HCT116 (cell line): ENCODE measurements at regions not wholly inside any gene's neighbourhood (a gene's known extent, or its start where the extent isn't known, plus 50 kb on each side); places are given as distances from the start of the nearest gene placed in this dataset.

Source experiments
- ATAC-seq: fragments of 200-7000 bp; cut with Tn5 transposase; 2 replicates; pipeline ENCODE4 v1.9.1; 2020; ENCODE audit warnings: mild to moderate bottlenecking, moderate library complexity
- BruUV-seq: library from RNA; stranded (reverse); fragments of 400-500 nt; replicated peaks from 2 replicates; lab custom pipeline; 2021; lab: Mats Ljungman, UMichigan
- CTCF ChIA-PET: fragments of 300-600 bp; sonication (Branson Sonifier 250); formaldehyde crosslinking; loops from one replicate; lab custom pipeline; 2021; ENCODE audit warnings: antibody characterized with exemption; lab: Charles Lee
- POLR2A ChIA-PET: fragments of 300-600, 350-600 bp; sonication (Branson Sonifier 250); formaldehyde crosslinking; loops from one replicate; lab custom pipeline; 2021; ENCODE audit warnings: antibody characterized with exemption; lab: Charles Lee
- RAD21 ChIA-PET, 2 experiments: fragments of 300-600 bp; sonication (Branson Sonifier 250); formaldehyde crosslinking; loops; one replicate each; lab custom pipeline; 2023; ENCODE audit warnings: low total read pairs in 2 of 2; ENCODE audit not compliant: uncharacterized antibody in 2 of 2, unreplicated experiment in 2 of 2, low non-redundant PET in 1 of 2; lab: Charles Lee
- DNase-seq: peaks from one replicate; pipeline ENCODE4 v3.0.0-alpha.2; 2010; ENCODE audit warnings: low read depth, low spot score
- H2AFZ ChIP-seq: fragments of 200-600 bp; shearing (Covaris generic), sonication (generic); 2 replicates; pipeline ENCODE4 v1.6.1; 2017; ENCODE audit warnings: low read depth, mixed run types, mixed read lengths, antibody characterized with exemption, low read length; ENCODE audit not compliant: poor library complexity, severe bottlenecking
- H3K27ac ChIP-seq: 2 replicates; pipeline ENCODE4 v1.5.1; 2012; ENCODE audit warnings: low read depth, low read length
- H3K27me3 ChIP-seq: fragments of 200-600 bp; sonication (generic); 2 replicates; pipeline ENCODE4 v1.6.1; 2016; ENCODE audit warnings: mixed run types, low read length, mixed read lengths; ENCODE audit not compliant: insufficient read depth
- H3K36me3 ChIP-seq, 2 experiments: fragments of 200-500 bp in 1 of 2; fragments of 200-600 bp in 1 of 2; sonication (Bioruptor generic) in 1 of 2; sonication (generic) in 1 of 2; 2 replicates each; pipeline versions ENCODE4 v1.5.1 to v1.6.1; 2014 to 2016; ENCODE audit warnings: low read length in 2 of 2, inconsistent platforms in 1 of 2, mixed read lengths in 1 of 2, mixed run types in 1 of 2; ENCODE audit not compliant: insufficient read depth in 2 of 2, control insufficient read depth in 1 of 2
- H3K4me1 ChIP-seq, 2 experiments: fragments of 200-600 bp in 1 of 2; sonication (generic) in 1 of 2; 2 replicates each; pipeline versions ENCODE4 v1.5.1 to v1.6.1; 2012 to 2017; ENCODE audit warnings: low read length in 2 of 2, inconsistent platforms in 1 of 2, mild to moderate bottlenecking in 1 of 2, mixed read lengths in 1 of 2, mixed run types in 1 of 2, moderate library complexity in 1 of 2; ENCODE audit not compliant: insufficient read depth in 2 of 2, control insufficient read depth in 1 of 2
- H3K4me2 ChIP-seq: fragments of 200-600 bp; sonication (generic); 2 replicates; pipeline ENCODE4 v1.6.1; 2017; ENCODE audit warnings: mixed run types, low read length, mixed read lengths
- H3K4me3 ChIP-seq, 2 experiments: fragments of 200-600 bp in 1 of 2; sonication (generic) in 1 of 2; replicated peaks in 1 of 2; 2 replicates each; pipeline ENCODE4 v1.5.1; 2011 to 2016; ENCODE audit warnings: low read length in 2 of 2, control low read depth in 1 of 2, low read depth in 1 of 2, mild to moderate bottlenecking in 1 of 2, mixed read lengths in 1 of 2, mixed run types in 1 of 2
- H3K79me2 ChIP-seq: fragments of 200-600 bp; sonication (generic); 2 replicates; pipeline ENCODE4 v1.6.1; 2017; ENCODE audit warnings: mild to moderate bottlenecking, mixed run types, low read length, moderate library complexity, mixed read lengths; ENCODE audit not compliant: insufficient read depth
- H3K9ac ChIP-seq: fragments of 200-600 bp; sonication (generic); 2 replicates; pipeline ENCODE4 v1.6.1; 2016; ENCODE audit warnings: low read length, mixed read lengths
- H3K9me2 ChIP-seq: fragments of 200-600 bp; sonication (generic), shearing (Covaris generic); 2 replicates; pipeline ENCODE4 v1.6.1; 2017; ENCODE audit warnings: mixed run types, mild to moderate bottlenecking, moderate library complexity; ENCODE audit not compliant: insufficient read depth
- H3K9me3 ChIP-seq, 2 experiments: fragments of 200-500 bp in 1 of 2; fragments of 200-600 bp in 1 of 2; sonication (Bioruptor generic) in 1 of 2; sonication (generic) in 1 of 2; 2 replicates each; pipeline ENCODE4 v1.6.1; 2014 to 2017; ENCODE audit warnings: low read length in 2 of 2, mixed read lengths in 2 of 2, inconsistent platforms in 1 of 2, low read depth in 1 of 2, mild to moderate bottlenecking in 1 of 2, mixed run types in 1 of 2, moderate library complexity in 1 of 2; ENCODE audit not compliant: control insufficient read depth in 1 of 2, insufficient read depth in 1 of 2
- H4K20me1 ChIP-seq: fragments of 200-600 bp; sonication (generic), shearing (Covaris generic); 2 replicates; pipeline ENCODE4 v1.6.1; 2017; ENCODE audit warnings: mixed run types, mild to moderate bottlenecking, moderate library complexity; ENCODE audit not compliant: insufficient read depth
- CEBPB ChIP-seq: IDR thresholded peaks from 2 replicates; pipeline ENCODE4 v1.6.1; 2012; ENCODE audit warnings: low read depth
- EGR1 ChIP-seq: IDR thresholded peaks from 2 replicates; pipeline ENCODE4 v1.6.1; 2012; ENCODE audit warnings: low read depth
- ELF1 ChIP-seq: IDR thresholded peaks from 2 replicates; pipeline ENCODE4 v1.6.1; 2012; ENCODE audit warnings: low read depth, borderline replicate concordance
- FOSL1 ChIP-seq: IDR thresholded peaks from 2 replicates; pipeline ENCODE4 v1.6.1; 2012; ENCODE audit warnings: low read depth
- JUND ChIP-seq: IDR thresholded peaks from 2 replicates; pipeline ENCODE4 v1.6.1; 2012
- MAX ChIP-seq: IDR thresholded peaks from 2 replicates; pipeline ENCODE4 v1.6.1; 2012
- POLR2A ChIP-seq: IDR thresholded peaks from 2 replicates; pipeline ENCODE4 v1.7.0; 2011; ENCODE audit warnings: borderline replicate concordance; ENCODE audit not compliant: insufficient read depth, insufficient read length; ENCODE audit errors: extremely low read depth
- SRF ChIP-seq: IDR thresholded peaks from 2 replicates; pipeline ENCODE4 v1.6.1; 2012; ENCODE audit warnings: low read depth
- YY1 ChIP-seq: IDR thresholded peaks from 2 replicates; pipeline ENCODE4 v1.6.1; 2011; ENCODE audit warnings: low read length, low read depth, moderate library complexity, mild to moderate bottlenecking; ENCODE audit not compliant: insufficient replicate concordance; ENCODE audit errors: extremely low read depth
- ZBTB33 ChIP-seq: IDR thresholded peaks from 2 replicates; pipeline ENCODE4 v1.6.1; 2011; ENCODE audit warnings: mild to moderate bottlenecking, low read length, moderate library complexity; ENCODE audit not compliant: insufficient replicate concordance; ENCODE audit errors: extremely low read depth
- ZNF274 ChIP-seq: fragments of 200-500 bp; sonication (Bioruptor generic); IDR thresholded peaks from 2 replicates; pipeline ENCODE4 v1.6.1; 2014; ENCODE audit warnings: mild to moderate bottlenecking, low read depth, low read length, inconsistent platforms
- intact Hi-C: fragments of 100-400 bp; cut with micrococcal nuclease; formaldehyde crosslinking; loops from 2 replicates; pipeline ENCODE4 v1.10.0; 2022
- TF ChIP-seq, protein P1 (sequence below): IDR thresholded peaks from 2 replicates; pipeline ENCODE4 v1.6.1; 2012; ENCODE audit warnings: low read depth
- TF ChIP-seq, protein P2 (sequence below), 3 experiments: fragments of 200-600 bp in 1 of 3; sonication (generic) in 1 of 3; IDR thresholded peaks in 2 of 3; conservative IDR thresholded peaks in 1 of 3; 2 replicates each; pipeline ENCODE4 v1.5.1; 2012 to 2017; ENCODE audit warnings: low read depth in 2 of 3, low read length in 2 of 3, antibody characterized with exemption in 1 of 3, borderline replicate concordance in 1 of 3, control low read depth in 1 of 3, mild to moderate bottlenecking in 1 of 3, mixed read lengths in 1 of 3, mixed run types in 1 of 3, moderate library complexity in 1 of 3; ENCODE audit not compliant: insufficient read depth in 1 of 3
- TF ChIP-seq, protein P3 (sequence below): IDR thresholded peaks from 2 replicates; pipeline ENCODE4 v1.6.1; 2012

DNA sequence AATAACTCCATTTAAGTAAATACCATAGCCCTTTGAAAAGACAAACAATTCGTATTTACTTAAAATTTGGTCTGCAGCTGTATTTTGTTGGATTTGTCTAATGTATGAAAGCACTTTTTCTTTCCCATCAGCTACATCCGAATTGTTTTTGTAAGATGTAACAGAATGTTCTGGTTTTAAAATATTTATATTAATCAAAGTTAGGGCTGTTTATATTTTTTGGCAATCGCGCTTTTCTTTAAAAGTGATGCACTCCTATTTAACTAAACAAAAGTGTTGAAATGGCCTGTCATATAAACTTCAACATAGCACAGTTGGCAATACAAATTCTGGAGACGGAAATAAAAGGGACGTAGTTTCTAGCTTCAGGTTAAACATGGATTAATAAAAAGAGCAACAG lies 216.3 kb upstream of the ADGRL2 start:
- H3K4me1 ChIP-seq = no peaks in the 10 kb centered on the region
- H3K9me2 ChIP-seq = no peaks in the 10 kb centered on the region
- ChIA-PET CTCF (no interaction called here), POLR2A (no interaction called here), RAD21 (no interaction called here)
- H3K79me2 ChIP-seq = no peaks in the 10 kb centered on the region
- H3K36me3 ChIP-seq = no peaks in the 10 kb centered on the region
- no peaks in the 10 kb centered on the region for H3K27me3 ChIP-seq
- DNase-seq (no peak), ATAC-seq (no peak)
- no peak overlapping the region for H3K9ac ChIP-seq
- H4K20me1 ChIP-seq = no peaks in the 10 kb centered on the region
- TF ChIP-seq, protein P1, sequence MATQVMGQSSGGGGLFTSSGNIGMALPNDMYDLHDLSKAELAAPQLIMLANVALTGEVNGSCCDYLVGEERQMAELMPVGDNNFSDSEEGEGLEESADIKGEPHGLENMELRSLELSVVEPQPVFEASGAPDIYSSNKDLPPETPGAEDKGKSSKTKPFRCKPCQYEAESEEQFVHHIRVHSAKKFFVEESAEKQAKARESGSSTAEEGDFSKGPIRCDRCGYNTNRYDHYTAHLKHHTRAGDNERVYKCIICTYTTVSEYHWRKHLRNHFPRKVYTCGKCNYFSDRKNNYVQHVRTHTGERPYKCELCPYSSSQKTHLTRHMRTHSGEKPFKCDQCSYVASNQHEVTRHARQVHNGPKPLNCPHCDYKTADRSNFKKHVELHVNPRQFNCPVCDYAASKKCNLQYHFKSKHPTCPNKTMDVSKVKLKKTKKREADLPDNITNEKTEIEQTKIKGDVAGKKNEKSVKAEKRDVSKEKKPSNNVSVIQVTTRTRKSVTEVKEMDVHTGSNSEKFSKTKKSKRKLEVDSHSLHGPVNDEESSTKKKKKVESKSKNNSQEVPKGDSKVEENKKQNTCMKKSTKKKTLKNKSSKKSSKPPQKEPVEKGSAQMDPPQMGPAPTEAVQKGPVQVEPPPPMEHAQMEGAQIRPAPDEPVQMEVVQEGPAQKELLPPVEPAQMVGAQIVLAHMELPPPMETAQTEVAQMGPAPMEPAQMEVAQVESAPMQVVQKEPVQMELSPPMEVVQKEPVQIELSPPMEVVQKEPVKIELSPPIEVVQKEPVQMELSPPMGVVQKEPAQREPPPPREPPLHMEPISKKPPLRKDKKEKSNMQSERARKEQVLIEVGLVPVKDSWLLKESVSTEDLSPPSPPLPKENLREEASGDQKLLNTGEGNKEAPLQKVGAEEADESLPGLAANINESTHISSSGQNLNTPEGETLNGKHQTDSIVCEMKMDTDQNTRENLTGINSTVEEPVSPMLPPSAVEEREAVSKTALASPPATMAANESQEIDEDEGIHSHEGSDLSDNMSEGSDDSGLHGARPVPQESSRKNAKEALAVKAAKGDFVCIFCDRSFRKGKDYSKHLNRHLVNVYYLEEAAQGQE = no peak
- TF ChIP-seq ELF1 (no peak), FOSL1 (no peak), POLR2A (no peak), CEBPB (no peak), SRF (no peak), MAX (no peak), EGR1 (no peak), ZBTB33 (no peak), YY1 (no peak), ZNF274 (no peak), JUND (no peak)
- TF ChIP-seq, protein P2, sequence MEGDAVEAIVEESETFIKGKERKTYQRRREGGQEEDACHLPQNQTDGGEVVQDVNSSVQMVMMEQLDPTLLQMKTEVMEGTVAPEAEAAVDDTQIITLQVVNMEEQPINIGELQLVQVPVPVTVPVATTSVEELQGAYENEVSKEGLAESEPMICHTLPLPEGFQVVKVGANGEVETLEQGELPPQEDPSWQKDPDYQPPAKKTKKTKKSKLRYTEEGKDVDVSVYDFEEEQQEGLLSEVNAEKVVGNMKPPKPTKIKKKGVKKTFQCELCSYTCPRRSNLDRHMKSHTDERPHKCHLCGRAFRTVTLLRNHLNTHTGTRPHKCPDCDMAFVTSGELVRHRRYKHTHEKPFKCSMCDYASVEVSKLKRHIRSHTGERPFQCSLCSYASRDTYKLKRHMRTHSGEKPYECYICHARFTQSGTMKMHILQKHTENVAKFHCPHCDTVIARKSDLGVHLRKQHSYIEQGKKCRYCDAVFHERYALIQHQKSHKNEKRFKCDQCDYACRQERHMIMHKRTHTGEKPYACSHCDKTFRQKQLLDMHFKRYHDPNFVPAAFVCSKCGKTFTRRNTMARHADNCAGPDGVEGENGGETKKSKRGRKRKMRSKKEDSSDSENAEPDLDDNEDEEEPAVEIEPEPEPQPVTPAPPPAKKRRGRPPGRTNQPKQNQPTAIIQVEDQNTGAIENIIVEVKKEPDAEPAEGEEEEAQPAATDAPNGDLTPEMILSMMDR (IDR thresholded peaks at IDR 0.05 in 2 of 3, conservative IDR thresholded peaks at IDR 0.05 in 1 of 3; ENCODE audit: borderline replicate concordance in 1 of 3, insufficient read depth in 1 of 3, low read depth in 2 of 3, low read length in 2 of 3) = no peak
- TF ChIP-seq, protein P3, sequence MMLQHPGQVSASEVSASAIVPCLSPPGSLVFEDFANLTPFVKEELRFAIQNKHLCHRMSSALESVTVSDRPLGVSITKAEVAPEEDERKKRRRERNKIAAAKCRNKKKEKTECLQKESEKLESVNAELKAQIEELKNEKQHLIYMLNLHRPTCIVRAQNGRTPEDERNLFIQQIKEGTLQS = no peak
- H3K4me2 ChIP-seq = no peak overlapping the region
- H3K9me3 ChIP-seq = no peaks in the 10 kb centered on the region
- H3K27ac ChIP-seq = no peak overlapping the region
- no peak overlapping the region for H3K4me3 ChIP-seq
- BruUV-seq = no TSS peak
- intact Hi-C loops = no loop called here
- H2AFZ ChIP-seq = no peak overlapping the region
